ENCODE measurements at regions not wholly inside any gene's neighbourhood (a gene's known extent, or its start where the extent isn't known, plus 50 kb on each side); places are given as distances from the start of the nearest gene placed in this dataset.

GRCh38 chr3:72246685-72247084 is 461.7 kb upstream of the PROK2 start:
- no peak for TF ChIP-seq CTCF (IDR thresholded peaks at IDR 0.05; ENCODE audit: poor library complexity)
- TF ChIP-seq EZH2phosphoT487 (IDR thresholded peaks at IDR 0.05; ENCODE audit: low read depth, severe bottlenecking, unreplicated experiment), result no peak

Measured in hepatocyte (in vitro differentiated cells).